ENCODE measurements at regions not wholly inside any gene's neighbourhood (a gene's known extent, or its start where the extent isn't known, plus 50 kb on each side); places are given as distances from the start of the nearest gene placed in this dataset.
"Not testable (repeated sequence)": the region's sequence is repeated elsewhere in the genome, so short reads cannot be mapped to it uniquely, and the experiment has no call there.

DNA sequence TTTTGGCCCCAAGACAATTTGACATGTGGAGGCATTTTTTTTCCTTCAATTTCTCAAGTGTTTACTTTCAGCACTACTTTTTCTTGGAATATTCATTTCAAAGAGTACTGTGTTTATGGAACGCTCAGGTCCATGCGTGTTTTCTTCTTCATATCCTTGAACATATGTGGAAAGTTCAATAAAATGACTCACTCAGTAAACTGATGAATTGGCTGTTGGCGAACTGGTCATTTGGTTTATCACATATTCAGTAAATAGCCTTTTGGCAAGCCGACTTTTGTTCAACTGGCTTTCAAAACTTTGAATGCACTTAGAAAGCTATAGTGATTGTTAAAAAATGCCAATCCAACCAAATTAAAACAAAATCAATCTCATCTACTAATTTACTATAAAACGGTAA, 964.6 kb upstream of the SLC35B3 start:
- no peak for DNase-seq

GRCh38 chr6:9398767-9399373, 963.5 kb upstream of the SLC35B3 start:
- peak; percentile 46 for DNase-seq

DNA sequence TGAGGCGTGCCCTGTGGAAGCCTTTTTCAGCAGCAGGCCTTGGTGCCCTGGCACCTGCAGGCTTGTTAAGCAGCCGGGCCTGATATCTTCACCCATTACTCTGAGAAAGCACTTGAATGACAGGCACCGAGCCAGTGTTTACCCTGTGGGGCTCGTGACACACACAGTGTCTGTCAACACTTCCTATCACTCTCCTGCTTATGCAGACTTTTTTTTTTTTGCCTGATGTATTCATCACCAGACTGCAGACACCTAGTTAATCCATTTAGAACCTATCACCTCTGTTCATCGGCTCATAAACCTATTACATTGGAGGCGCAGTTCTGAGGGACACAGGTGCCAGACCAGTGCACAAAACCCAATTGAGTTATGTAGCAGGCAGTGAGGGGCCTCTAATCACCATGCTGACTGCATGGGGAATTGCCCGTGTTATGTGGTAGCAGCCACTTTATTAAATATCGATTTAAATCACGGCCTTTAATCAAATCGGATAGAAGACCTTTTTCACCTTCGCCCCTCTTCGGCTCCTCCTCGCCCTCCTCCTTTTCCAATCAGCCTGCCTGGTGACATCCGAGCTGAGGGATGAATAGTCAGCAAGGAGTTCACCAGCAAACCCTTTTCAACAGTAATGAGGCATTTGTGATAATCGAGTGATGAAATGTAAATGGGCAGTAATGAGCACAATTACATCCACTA, 962.9 kb upstream of the SLC35B3 start:
- DNase-seq = no peak

DNA sequence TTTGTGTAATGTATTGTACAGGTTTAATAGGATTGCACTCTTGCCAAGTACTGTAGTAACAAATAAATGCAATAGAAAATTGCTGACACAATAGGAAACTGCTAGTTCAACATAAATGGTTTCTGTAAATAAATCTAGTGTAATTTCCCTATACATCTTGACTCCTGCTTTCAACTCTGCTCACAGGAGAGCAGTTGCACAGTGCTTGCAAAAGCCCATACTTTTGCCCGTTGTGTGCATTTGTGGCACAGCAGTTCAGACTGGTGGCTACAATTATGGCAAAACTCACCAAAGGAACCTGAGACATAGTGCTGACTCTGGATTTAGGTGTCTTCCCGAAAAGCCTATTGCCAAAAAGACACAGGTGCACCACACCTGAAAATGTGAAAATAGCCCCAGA, 953.3 kb upstream of the SLC35B3 start:
- DNase-seq = no peak

DNA sequence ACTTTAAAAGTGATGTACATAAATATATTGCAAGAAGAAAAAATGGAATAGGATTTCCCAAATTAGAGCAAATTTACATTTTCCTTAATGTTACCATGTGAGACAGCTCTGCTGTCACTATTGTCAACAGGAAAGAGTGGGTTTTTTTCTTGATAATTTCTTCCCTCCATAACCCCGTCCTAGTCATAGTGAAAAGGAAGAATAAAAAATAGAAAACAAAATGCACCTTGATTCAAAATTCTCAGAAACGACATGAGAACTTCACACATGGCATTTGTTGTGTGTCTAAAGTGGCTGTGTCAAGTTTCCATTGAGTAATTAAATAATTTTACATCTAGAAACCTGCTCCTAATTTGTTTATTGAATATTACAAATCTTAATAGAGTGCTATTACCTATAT, 945.2 kb upstream of the SLC35B3 start:
- no peak for DNase-seq

DNA sequence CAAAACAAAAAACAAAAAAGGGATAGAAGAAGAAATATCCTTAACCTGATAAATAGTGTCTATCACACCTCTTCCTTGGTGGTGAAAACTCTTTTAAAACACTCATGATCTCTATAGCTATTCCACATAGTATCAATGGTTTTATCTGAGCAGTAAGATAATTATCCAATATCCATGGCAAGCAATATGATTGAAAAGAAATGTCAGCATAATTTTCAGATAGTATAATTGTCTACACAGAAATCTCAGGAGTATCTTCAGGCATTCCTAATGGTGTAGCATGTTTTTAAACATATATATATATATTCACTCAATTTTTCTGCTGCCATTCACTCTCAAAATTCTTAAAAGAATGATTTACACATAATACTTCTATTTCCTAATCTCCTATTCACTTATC, 938.0 kb upstream of the SLC35B3 start:
- no peak for DNase-seq

DNA sequence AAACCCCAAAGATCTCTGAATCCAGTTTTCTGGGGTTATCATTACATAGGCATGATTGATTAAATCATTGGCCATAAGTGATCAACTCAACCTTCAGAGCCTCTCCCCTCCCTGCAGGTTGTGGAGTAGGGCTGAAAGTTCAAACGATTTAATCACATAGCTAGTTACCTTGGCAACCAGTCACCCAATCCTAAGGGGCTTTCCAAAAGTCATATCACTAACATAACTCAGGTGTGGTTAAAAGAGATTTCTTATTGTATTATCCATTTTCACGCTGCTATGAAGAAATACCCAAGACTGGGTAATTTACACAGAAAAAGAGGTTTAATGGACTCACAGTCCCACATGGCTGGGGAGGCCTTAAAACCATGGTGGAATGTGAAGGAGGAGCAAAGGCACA, 935.1 kb upstream of the SLC35B3 start:
- DNase-seq = no peak

- no peak for DNase-seq
Measured at GRCh38 chr6:9365378-9365777, 930.0 kb upstream of the SLC35B3 start.

DNA sequence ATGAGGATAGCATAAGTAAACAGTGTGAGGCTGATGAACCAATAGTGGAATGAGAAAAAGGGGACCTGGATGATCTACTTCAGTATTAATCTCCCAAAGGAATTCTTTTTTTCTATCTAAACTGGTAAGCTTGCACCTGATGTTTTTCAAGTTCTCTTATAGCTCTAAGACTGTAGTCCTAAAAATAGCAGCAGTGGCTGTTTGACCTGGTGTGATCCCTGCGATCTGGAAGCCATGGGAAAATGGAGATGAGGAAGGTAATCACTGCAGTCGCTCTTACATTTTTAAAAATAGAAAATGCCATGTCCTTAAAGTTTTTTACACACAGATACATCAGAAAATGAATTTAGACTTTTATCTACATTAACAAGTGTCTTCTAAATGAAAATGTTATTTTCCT, 926.4 kb upstream of the SLC35B3 start:
- no peak for DNase-seq

DNA sequence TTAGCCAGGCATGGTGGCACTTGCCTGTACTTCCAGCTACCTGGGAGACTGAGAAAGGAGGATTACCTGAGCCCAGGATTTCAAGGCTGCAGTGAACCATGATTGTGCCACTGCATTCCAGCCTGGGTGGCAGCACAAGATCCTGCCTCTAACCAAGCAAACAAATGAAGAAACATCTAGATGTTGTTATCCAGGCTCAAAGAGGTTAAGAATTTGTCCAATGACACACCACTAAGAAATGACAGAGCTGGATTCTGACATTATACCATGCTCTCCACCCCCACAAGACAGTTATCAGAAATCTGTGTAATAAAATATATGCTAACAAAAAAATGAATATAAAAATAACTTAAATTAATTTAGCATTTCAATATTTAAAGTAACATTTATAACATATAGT, 925.5 kb upstream of the SLC35B3 start:
- no peak for DNase-seq

GRCh38 chr6:9347608-9348007, 912.3 kb upstream of the SLC35B3 start:
- no peak for DNase-seq

DNA sequence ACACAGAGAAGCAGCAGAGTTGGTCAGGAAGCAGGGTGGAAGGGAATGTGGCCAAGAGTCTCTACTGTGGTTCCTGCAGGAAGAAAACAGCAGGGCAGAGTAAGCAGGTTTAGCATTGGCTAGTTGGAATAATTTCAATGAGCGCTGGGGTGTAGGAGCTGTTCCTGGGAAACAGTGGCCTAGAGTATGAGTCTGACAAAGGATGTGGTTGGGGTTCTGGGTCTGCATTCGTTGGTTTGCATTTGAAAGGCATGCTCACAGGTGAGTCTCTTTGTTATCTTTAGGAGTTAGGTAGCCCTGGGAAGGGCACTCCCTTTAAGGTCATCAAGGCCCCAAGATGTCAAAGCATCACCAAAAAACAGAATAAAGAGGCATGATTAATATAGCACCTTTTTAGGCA, 911.6 kb upstream of the SLC35B3 start:
- DNase-seq = no peak

- DNase-seq = no peak
Measured at GRCh38 chr6:9335431-9335830, 900.1 kb upstream of the SLC35B3 start.

DNA sequence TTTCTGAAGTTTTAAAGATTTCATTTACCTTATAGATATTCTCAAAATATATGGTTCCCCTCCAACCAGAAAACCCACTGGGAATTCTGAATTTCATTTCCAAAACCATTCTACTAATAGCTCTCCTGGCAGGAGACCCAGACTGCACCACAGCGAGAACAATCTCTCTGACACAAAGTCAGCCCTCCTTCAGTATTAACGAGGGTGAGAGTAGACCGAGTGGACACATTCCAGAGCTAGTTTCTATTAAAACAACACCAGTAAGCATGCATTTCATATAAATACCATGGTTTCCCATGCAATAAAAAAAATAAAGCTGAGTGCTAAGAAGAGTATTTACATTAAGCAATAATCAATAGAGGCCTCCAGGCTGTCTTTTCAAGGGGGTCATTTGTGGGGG, 899.6 kb upstream of the SLC35B3 start:
- DNase-seq = no peak

GRCh38 chr6:9332241-9332780, 897.0 kb upstream of the SLC35B3 start:
- DNase-seq = no peak

GRCh38 chr6:9316831-9317230, 881.5 kb upstream of the SLC35B3 start:
- no peak for DNase-seq

DNA sequence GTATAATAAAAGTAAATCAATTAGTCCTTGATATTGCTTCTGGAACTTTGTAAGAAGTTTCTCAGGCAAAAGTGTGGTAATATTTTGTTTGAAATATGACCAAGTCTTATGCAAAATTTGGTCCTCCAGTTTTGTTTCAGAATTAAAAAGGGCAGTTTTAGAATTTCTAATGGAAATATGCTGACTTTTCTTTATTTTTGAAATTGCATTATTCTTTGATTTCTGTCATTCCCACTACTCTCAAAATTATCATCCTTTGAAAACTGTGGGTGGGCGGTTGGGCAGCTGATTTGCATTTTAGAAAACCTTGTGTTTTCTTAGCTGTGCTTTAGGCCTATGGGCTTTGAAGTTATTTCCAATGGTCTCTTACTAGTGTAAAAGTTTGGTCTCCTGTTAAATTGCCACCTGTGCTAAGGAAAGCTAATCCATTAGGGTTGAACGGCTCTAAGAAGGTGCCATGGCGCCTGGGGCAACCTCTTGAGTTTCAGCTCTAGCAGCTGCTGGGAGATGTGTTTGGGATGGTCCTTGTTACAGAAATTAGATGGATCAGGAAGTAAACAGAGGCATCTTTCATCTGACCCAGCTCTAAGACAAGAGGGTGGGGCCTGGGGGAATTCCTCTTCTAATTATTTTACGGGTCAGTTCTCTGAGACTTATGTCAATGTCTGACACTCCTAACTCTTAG, 880.8 kb upstream of the SLC35B3 start:
- no peak for DNase-seq

DNA sequence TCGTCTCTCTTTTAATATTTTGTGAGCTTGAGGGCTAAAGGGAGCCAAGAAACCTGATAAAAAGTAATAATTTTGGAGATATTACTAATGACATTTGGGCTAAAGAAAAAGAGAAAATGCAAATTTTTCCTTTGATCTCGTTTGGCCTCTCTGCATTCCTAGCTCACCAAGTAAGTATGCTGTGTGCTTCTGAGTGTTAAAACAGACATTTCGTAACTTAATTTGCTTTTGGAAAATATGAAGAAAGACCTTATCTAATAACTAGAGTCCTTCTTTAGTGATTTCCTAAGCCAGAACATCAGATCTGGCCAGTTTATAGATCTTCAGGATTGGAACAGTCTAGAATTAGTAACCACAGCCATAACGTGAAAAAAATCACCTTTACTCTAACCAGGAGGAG, 872.9 kb upstream of the SLC35B3 start:
- no peak for DNase-seq

DNA sequence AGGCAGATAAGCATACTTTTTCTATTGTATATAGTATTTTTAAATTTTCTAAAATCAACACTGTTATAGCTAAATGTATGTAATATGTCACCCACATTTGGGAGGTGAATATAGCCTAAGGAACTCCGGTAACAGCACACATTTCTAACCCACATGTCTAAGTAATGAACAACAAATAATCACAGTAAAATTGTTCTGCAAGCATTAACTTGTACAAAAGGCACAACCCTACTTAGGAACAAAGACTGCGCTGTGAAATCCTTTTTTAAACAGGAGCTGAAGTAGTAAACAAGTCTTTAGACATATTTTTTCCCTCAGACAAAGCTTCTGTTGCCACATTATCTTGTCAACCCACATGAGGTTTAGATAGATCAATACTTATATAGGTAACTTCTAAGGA, 872.4 kb upstream of the SLC35B3 start:
- no peak for DNase-seq

DNA sequence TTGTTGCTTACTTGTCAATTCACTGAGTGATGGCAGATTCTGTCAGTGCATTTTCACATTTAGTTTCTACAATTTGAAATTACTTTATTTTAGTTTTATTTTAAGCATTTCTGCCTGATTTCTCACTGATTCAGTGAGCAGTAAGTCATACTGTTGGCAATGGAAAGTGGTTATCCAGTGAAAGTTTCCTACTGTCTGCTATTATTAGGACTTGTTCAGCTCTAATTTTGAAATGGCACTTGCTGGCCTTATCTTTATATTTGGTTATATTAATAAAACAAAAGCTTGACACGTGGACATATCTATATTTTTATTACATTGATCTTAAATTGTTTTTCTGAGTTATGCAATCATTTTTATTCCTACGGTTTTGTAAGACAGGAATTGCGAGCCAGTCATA, 871.8 kb upstream of the SLC35B3 start:
- DNase-seq = no peak

DNA sequence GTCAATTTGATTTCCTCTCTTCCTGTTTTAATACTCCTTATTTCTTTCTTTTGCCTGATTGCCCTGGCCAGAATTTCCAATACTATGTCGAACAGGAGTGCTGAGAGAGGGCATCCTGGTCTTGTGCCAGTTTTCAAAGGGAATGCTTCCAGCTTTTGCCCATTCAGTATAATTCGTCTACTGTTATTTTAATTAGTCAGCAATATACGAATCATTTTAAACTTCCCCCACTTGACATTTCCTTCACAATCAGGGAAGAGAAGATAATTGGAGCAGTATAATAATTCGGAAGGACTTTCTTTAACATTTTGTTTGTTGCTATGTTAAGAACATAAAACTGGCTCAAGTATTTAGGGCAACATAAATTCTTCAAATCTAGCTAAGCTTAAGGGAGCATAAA, 860.3 kb upstream of the SLC35B3 start:
- DNase-seq = no peak

- DNase-seq = no peak
Measured at GRCh38 chr6:9292975-9293374, 857.6 kb upstream of the SLC35B3 start.

- not testable (repeated sequence) for DNase-seq
Measured at GRCh38 chr6:9290342-9290741, 855.0 kb upstream of the SLC35B3 start.

GRCh38 chr6:9272671-9273070, 837.3 kb upstream of the SLC35B3 start:
- no peak for DNase-seq

Measured in occipital lobe (tissue), 1 donor.